ENCODE measurements at regions not wholly inside any gene's neighbourhood (a gene's known extent, or its start where the extent isn't known, plus 50 kb on each side); places are given as distances from the start of the nearest gene placed in this dataset.

DNA sequence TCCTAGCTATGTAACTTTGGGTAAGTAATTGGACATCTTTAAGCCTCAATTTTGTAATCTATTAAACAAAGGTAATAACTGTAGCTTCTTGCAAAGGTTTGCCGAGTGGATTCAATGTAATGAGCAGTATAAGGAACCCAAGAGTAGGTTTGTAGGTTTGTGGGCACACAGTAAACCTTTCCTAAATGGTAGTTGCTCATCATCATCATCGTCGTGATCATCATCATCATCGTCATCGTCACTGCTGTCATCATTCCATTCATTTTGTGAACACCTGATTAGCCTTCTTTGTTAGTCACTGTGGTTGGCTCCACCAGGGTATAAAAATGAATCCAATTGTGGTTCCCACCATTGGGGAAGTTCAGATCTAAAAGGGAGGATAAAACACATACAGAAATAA is 223.1 kb upstream of the KIRREL3 start:
- no peak for DNase-seq (ENCODE audit: low spot score)

DNA sequence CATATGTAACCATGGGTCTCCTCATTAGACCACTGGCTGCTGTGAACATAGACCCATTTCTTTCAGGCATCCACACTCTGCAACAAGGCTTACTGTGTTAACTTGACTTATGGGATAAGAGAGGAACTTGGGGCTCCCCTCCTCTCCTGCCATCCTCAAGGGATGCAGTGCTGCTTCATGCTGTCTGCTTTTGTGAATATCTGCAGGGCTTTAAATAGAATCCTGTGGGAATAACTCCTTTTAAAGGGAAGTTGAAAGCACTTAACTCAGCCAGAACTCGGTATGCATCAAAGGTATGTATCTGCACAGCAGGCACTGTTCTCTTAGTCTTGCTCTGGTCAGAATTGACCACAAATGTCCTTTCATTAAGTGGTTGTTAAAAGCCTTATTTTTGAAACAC is 222.5 kb upstream of the KIRREL3 start:
- no peak for DNase-seq (ENCODE audit: low spot score)

DNA sequence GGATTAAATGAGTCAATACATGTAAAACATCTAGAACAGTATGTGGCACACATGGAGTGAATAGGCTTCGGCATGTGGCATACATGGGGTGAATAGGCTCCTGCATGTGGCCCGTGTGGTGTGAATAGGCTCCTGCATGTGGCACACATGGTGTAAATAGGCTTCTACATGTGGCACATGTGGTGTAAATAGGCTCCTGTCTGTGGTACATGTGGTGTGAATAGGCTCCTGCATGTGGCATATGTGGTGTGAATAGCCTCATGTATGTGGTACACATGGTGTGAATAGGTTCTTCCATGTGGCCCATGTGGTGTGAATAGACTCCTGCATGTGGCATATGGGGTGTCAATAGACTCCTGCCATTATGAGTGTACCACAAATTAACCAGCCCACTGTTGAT is 219.1 kb upstream of the KIRREL3 start:
- DNase-seq (ENCODE audit: low spot score) = no peak

DNA sequence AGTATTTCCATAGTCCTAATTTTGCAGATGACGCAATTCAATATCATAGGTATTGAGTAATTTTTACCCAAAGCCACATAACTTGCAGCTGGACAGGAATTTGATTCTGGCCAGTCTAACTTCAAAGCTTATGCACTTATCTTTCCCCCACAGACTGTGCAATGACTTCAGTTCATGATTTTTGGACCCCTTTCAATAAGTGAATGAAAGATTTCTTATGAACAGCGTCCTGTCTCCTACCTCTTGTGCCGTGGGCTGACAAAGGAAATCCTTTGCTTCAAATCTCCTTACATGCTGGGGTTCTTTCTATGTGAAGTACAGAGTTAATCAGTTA is 217.7 kb upstream of the KIRREL3 start:
- DNase-seq (ENCODE audit: low spot score) = no peak

DNA sequence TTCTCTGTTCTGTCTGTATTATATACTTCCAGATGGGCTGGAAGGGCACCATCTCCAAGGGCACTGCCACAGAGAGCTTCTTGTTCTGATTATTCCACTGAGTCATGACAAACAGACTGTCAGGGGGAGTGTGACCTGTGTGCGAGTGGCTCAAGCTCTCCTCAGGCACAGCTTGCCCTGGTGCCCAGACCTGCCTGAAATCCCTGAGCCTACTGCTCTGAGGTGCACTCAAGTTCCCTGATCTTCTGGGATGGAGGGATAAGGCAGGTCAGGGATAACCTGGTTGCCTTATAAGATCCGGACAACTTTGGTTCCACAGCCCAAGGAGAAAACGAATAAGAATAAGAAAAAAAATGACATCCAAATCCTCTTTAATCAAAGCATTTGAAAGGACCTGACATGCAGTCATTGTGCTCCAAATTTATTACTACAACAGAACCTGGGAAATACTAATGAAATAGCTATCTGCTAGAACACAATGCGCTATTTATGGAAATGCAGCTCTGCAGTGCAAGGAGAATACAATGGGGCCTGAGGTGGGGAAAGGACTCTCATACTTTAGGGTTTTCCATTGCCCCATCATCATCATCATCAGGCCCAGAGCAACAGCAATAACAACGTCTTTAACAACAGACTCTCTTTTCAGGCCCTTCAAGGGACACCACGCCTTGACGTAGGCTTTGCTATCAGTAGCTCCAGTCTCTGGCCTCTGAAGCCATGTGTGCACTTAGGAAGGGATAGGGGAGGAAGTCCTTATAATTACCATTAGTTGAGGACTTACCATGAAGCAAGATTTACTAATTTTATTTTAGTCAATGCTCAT is 217.1 kb upstream of the KIRREL3 start:
- no peak for DNase-seq (ENCODE audit: low spot score)

DNA sequence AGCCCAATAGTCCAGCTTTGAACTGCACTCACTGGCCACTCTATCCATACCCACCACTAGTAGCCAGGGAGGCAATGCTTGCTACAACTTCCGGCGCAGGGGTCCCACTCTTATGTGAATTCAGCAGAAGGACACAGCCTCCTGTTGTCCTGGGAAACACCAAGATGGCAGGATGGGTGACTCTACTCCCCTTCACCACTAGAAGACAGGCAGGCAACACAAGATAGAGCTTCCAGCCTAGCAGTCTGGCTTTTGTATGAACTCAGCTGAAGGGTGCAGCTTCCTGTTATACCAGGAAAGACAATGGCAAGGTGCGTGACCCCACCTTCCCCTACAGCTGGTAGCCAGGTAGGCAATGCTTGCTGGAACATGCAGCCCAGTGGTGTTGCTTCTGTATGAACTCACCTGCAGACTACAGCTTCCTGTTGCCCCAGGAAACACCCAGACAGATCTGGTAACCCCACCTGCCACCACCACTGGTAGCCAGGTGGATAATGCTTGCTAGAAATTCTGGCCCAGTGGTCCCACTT is 205.2 kb upstream of the KIRREL3 start:
- DNase-seq (ENCODE audit: low spot score) = no peak

DNA sequence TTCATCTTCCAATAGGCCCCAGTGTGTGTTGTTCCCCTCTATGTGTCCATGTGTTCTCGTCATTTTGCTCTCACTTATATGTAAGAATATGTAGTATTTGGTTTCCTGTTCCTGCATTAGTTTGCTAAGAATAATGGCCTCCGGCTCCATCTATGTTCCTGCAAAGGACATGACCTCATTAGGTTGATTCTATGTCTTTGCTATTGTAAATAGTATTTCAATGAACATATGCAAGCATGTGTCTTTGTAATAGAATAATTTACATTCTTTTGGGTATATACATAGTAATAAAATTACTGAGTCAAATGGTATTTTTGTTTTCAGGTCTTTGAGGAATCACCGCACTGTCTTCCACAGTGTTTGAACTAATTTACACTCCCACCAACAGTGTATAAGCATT is 202.9 kb upstream of the KIRREL3 start:
- no peak for DNase-seq (ENCODE audit: low spot score)

DNA sequence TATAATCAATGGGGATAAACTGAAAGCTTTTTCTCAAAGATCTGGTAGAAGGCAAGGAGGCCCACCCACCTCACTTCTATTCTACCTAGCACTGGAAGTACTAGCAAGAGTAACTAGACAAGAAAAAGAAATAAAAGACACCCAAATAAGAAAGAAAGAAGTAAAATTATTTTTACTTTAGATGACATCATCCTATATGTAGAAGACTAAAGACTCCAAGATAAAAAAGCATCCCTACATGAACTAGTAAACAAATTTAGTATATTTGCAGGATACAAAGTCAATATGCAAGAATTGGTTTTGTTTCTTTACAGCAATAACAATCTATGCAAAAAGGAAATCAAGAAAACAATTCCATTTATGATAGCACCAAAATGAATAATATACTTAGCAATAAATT is 201.5 kb upstream of the KIRREL3 start:
- no peak for DNase-seq (ENCODE audit: low spot score)

DNA sequence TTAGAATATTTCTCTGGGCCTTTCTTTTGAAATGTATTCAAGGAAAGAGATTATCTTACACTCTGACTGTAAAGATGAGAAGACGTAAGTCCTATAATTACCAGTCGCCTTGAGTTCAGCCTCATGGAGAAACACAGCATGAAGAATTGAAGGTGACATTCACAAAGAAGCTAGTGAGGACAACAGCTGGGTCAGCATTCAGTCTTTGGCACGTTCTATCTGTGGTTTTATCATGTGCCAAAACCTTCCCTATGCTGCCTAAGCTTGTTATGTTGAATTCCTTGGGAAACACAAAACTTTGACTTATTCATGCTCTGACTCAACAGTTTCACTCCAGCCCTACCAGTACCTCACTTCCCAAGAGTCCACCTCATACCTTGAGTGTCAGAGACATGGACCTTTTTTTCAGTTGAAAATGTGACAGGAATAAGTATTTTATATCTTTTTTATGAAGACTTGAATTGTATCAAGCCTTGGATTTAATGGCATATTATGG is 198.8 kb upstream of the KIRREL3 start:
- DNase-seq (ENCODE audit: low spot score) = no peak

DNA sequence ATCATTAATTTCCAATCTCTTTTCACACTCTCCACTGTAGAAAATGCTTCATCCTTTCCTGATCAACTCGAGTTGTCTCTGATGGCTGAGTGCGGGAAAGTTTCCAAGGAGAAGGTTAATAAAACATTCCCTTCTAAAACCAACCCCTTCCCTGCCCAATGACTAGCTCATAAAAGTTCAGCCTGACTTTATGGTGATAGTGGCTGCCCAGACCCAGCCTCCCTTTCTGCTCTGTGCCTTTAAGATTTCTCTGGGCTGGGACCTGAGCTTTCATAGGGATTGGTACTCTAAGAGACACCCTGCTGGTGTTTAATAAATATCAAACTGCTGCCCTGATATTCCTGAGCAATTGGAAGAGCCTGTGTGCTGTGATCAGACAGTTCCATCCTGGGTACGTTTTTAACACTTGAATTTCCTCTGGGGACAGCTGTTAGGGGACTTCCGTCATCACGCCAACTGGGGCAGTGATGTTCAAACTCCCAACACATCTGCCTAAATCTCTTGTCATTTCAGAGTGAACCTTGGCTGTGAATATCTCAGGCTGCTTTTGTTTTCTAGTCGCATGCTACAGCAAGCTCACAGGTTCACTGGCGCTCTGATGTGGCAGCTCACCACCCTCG is 195.0 kb upstream of the KIRREL3 start:
- DNase-seq (ENCODE audit: low spot score) = no peak

DNA sequence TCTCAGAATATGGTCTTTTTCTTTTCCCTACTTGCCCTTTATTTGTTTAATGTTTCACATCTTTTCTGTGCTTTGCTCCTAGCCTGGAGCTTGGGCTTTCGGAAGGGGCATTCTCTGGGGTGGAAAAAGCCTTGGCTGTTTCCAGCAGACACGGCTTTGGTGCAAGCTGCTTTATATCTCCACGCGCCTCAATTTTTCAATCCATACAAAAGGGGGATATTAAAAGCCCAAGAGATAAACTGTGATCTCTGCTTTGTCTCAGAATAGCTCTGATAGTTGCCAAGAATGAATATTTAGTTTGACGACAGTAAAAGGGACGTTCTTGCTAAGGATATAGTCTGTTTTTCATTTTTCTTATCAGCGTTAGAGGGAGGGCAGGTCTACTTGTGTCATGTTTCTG is 194.0 kb upstream of the KIRREL3 start:
- DNase-seq (ENCODE audit: low spot score) = no peak

DNA sequence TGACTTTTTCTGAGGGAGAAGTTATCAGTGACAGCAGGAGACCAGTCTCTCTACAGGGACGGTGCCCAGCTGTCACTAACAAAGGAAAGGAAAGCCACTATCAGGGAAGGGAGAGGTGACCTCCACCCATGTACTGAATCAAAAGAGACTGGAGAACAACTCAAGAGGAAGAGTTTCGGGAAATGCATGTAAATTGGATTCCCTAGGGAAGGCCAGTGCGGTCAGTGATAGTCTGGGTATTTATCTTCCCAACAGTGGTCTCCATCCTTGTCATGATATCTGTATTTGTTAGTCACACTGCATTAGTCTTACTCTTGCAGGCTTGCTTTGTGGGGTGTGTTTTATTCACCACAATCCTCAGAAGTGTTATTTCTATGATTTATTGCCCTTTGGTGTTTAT is 193.4 kb upstream of the KIRREL3 start:
- no peak for DNase-seq (ENCODE audit: low spot score)

DNA sequence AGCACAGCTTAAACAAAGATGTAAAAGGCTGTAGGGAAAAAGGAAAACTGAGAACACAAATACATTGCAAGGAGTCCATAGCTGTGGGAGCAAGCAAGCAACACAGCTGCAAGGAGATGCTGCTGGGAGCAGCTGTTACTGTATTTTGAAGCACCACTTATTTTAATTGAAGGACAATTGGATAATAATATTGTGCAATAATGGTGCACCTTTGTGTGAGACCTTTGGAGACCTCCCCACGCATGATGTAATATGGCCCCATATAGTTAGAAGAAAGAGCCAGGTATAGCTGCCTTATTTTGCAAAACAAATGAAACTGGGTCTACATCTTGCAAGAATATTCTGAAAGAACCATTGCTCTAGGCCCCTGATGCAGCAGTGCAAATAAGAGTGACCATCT is 191.1 kb upstream of the KIRREL3 start:
- DNase-seq (ENCODE audit: low spot score) = no peak

DNA sequence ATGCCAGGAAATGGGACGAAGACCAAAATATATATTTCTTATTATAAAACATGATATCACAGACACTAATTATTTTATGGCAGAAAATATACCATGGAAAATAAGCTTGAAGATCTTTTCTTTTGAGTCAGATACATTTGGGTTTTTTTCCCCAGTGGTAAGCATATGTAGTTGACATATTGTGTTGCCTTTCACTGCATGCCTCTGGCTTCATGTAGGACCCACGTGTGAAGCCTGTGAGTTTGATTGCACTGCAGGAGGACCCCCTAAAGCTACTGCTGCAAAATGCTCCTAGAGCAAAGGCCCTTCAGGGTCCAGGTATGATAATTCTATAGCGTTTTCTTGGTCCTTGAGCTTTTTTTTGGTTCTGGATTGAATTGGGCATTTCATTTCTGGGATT is 190.7 kb upstream of the KIRREL3 start:
- DNase-seq (ENCODE audit: low spot score) = no peak

DNA sequence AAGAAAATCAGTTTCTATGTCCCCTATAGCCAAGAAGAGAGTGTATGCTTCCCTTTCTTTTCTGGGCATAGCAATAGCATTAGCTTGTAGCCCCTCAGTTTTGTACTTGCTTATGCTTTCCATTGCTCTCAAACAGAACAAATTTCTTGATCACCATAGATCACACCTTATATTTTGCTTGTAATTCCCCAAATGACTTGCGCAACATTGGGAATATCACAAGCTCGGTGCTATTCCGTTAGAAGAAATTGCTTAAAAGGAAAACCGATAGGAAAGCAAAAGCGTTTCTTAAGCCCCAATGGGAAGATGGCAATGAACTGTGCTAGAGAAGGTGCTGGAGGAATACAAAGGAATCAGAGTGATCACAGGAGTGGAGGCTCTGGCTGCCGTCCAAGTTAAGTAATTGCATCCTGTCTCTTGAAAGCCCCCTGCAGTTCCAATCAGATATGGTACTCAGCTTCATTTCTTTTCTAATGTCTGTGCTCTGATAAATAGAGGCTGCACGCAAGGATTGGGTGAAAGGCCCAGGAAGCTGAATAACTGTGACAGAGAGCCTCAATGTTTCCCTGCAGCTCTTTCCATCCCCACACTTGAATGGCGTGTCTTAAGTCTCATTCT is 182.1 kb upstream of the KIRREL3 start:
- no peak for DNase-seq (ENCODE audit: low spot score)

DNA sequence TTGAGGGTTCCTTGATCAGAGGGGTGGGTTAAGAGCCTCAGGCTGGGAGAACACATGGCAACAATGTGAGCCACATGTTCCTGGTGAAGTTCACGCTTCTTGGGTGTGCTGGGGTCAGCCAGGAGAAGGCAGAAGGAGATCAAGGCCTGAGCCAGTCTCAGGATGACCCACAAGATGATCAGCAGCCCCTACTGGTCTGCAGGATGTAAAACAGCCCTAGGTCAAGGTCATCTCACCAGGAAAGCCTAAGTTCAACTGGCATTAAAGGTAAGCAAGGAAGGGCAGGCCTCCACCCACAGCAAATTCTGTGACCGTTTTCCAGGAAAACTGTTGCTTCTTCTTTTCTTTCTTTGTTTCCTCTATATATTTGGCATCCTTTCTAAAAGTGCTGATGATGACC is 156.7 kb upstream of the KIRREL3 start:
- DNase-seq (ENCODE audit: low spot score) = no peak

DNA sequence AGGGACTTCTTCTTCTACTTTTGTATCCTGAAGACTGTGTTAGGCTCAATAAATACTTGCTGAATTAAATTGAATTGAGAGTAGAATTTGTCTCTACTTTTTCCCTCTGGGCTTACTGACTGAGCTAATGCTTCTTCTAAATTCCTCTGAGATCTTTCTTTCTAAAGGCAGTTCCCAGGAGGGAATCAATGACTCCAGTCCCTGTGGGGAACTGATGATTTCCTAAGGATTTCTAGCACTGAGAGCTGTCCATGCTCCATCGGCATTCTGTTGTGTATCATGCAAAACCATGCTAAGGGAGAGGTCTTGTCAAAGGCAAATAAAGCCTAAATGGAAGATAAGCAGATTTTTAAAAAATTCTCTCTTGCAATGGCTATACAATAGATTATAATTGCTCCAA is 148.8 kb upstream of the KIRREL3 start:
- no peak for DNase-seq (ENCODE audit: low spot score)

DNA sequence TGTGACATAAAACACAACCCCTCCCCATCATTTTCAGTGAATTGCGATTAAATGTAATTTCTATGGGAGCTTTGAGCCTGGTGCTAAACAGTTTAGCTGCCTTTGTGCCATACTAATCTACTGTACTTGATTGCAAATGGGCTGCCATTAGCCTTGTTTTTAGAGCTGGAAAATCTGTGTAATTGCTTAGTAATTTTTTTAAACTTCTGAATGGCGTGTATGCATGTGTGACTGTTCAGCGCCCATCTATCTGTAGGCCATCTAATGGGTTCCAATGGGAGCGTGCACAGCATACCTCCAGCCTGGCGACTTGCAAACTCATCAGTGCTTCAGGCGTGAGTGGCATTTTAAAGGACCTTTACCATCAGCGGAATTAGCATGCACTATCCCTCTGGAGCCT is 142.7 kb upstream of the KIRREL3 start:
- DNase-seq (ENCODE audit: low spot score) = no peak

DNA sequence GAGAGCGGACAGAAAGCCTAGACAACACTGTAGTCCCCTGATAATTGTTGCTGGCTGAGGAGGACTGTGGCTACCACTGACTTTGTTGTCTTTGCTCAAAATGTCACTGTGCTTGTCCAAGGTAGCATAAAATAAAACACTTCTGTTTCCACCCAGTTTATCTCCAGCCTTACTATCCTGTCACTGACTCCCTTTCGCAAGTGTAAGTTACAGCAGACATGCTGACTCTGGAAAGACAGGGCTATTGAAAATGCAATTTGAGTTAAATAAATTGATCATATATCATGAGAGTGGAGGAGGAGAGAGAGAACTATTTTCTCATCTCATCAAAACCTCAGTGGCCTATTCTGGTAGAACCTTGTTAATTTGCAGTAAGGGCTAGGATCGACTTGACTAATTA is 138.0 kb upstream of the KIRREL3 start:
- DNase-seq (ENCODE audit: low spot score) = no peak

DNA sequence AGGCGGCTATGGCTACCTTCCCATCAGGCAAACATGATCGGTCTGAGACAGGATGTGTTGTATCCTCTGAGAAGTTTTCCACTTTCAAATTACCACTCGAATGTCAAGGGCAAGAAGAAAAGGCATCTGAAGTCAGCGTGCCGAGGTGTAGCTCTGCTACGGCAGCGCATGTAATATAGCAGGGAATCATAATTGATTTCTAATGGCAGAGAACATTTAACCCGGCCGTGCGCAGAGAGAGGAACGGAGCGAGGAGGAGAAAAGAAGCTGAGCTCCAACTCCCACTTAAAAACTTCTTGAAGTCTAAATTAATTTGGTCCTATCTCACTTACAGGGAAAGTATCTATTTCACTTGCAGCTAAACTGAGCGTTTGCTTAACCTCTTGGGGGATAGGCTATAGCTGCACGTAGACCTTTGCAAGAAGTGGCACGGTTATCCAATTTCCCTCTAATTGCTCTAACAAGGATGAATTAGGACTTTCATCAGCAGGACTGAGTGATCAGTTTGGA is 137.3 kb upstream of the KIRREL3 start:
- DNase-seq (ENCODE audit: low spot score) = no peak

DNA sequence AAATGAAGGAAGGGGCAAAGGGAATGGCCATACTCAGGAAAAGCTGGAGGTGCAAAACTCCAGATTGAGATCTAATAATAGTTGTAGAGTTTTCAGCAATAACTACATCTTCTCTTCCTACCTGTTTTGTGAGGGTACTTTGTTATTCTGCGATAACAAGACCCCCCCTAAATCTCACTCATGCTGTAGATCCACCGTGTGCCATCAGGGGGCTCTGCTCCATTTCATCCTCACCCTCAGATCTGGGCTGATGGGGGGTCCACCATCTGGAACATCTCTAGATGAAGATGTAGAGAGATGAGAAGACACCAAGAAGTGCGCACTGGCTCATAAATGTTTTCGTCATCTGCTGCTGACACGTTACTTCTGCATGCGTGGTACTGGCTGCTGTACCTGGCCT is 135.9 kb upstream of the KIRREL3 start:
- peak; percentile 23 for DNase-seq (ENCODE audit: low spot score)

DNA sequence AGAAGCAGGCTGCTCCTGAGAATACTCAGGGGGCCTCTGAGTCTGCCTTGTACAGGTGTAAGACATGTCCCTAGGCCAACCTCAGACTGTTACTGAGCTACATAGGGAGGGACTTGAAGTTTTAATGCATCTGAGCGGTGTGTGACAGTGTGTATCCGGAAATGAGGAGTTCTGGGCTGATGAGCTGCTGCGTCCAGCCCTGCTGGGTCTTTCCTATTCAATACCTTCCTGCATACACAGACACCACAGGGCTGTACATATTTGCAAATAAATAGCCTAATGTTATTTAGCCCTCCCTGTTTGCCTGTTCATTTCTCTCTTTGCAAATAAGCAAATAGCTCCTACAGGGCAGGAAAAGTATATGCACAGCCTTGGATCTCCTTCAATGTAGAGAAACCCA is 134.7 kb upstream of the KIRREL3 start:
- DNase-seq (ENCODE audit: low spot score) = no peak

DNA sequence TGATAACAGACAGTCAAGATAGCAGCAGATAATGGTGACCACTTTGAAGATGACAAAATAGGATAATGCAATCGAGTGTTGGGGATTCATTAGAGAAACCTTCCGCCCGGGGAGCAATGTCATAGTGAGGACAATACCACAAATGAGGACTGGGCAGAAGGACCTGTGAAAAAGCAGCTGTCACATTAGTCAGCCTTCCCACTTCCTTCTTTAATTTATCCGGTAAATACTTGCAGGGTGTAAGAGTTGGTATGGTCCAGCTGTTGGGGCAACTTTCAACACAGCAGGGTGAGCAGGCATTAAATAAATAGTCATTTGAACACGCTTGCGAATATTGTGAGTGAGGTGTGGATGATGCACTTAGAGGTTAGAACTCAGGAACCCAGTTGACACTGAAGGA is 132.5 kb upstream of the KIRREL3 start:
- DNase-seq (ENCODE audit: low spot score) = no peak
